PC-3 (cell line): ENCODE measurements at regions not wholly inside any gene's neighbourhood (a gene's known extent, or its start where the extent isn't known, plus 50 kb on each side); places are given as distances from the start of the nearest gene placed in this dataset.

Experiments used
- ATAC-seq: fragments of 200-7000 bp; cut with Tn5 transposase; 2 replicates; pipeline ENCODE4 v1.9.1; 2020; ENCODE audit warnings: mild to moderate bottlenecking, moderate library complexity
- BruUV-seq: library from RNA; stranded (reverse); fragments of 400-500 nt; replicated peaks from 2 replicates; lab custom pipeline; 2021; lab: Mats Ljungman, UMichigan
- CTCF ChIA-PET: fragments of 300-600 bp; sonication (Branson Sonifier 250); formaldehyde crosslinking; loops from one replicate; lab custom pipeline; 2022; ENCODE audit warnings: antibody characterized with exemption; lab: Charles Lee
- POLR2A ChIA-PET: fragments of 300-600 bp; sonication (Branson Sonifier 250); formaldehyde crosslinking; loops from one replicate; lab custom pipeline; 2022; ENCODE audit warnings: antibody characterized with exemption; ENCODE audit not compliant: unreplicated experiment; lab: Charles Lee
- DNase-seq: peaks from one replicate; pipeline ENCODE4 v3.0.0-alpha.2; 2015
- H2AFZ ChIP-seq: fragments of 300-600 bp; sonication (generic); 2 replicates; pipeline ENCODE4 v1.6.0; 2016; ENCODE audit warnings: antibody characterized with exemption, low read length
- H3F3A ChIP-seq: fragments of 300-600 bp; sonication (generic); one replicate; pipeline ENCODE4 v1.6.0; 2017; ENCODE audit warnings: antibody characterized with exemption, low read length, control low read depth, mild to moderate bottlenecking; ENCODE audit not compliant: unreplicated experiment
- H3K27ac ChIP-seq: fragments of 300-600 bp; sonication (generic); 2 replicates; pipeline ENCODE4 v1.5.1; 2016; ENCODE audit warnings: mild to moderate bottlenecking, low read length
- H3K27me3 ChIP-seq: fragments of 300-600 bp; sonication (generic); 2 replicates; pipeline ENCODE4 v1.6.1; 2016; ENCODE audit warnings: low read length, mixed read lengths
- H3K36me3 ChIP-seq: fragments of 300-600 bp; sonication (generic); 2 replicates; pipeline ENCODE4 v1.6.1; 2016; ENCODE audit warnings: low read depth, mixed run types, low read length, mixed read lengths
- H3K4me1 ChIP-seq: fragments of 300-600 bp; sonication (generic); 2 replicates; pipeline ENCODE4 v1.5.1; 2016; ENCODE audit warnings: low read length; ENCODE audit not compliant: insufficient read depth
- H3K4me2 ChIP-seq: fragments of 300-600 bp; sonication (generic); 2 replicates; pipeline ENCODE4 v1.6.0; 2016; ENCODE audit warnings: low read length
- H3K4me3 ChIP-seq: fragments of 300-600 bp; sonication (generic); 2 replicates; pipeline ENCODE4 v1.5.1; 2016; ENCODE audit warnings: mild to moderate bottlenecking, low read length, mixed read lengths
- H3K79me2 ChIP-seq: fragments of 300-600 bp; sonication (generic); 2 replicates; pipeline ENCODE4 v1.6.1; 2017; ENCODE audit warnings: low read length, mixed read lengths
- H3K9ac ChIP-seq: fragments of 300-600 bp; sonication (generic); 2 replicates; pipeline ENCODE4 v1.6.0; 2016; ENCODE audit warnings: mild to moderate bottlenecking, low read length
- H3K9me2 ChIP-seq: fragments of 300-600 bp; sonication (generic); replicated peaks from 2 replicates; pipeline ENCODE4 v1.6.1; 2016; ENCODE audit warnings: mixed run types, low read length, mixed read lengths
- H3K9me3 ChIP-seq: fragments of 300-600 bp; sonication (generic); 2 replicates; pipeline ENCODE4 v1.6.1; 2016; ENCODE audit warnings: low read length, mixed read lengths
- H4K20me1 ChIP-seq: fragments of 300-600 bp; sonication (generic); 2 replicates; pipeline ENCODE4 v1.6.1; 2016; ENCODE audit warnings: low read length, mixed read lengths
- CTCF ChIP-seq: fragments of 300-600 bp; sonication (generic); conservative IDR thresholded peaks from 2 replicates; pipeline ENCODE4 v1.5.1; 2017; ENCODE audit warnings: antibody characterized with exemption, low read depth, mild to moderate bottlenecking, low read length
- EZH2 ChIP-seq: fragments of 300-600 bp; sonication (generic); IDR thresholded peaks from one replicate; pipeline ENCODE4 v1.6.1; 2017; ENCODE audit warnings: antibody characterized with exemption, mild to moderate bottlenecking, low read length; ENCODE audit not compliant: unreplicated experiment
- EZH2phosphoT487 ChIP-seq: fragments of 300-600 bp; sonication (generic); IDR thresholded peaks from 2 replicates; pipeline ENCODE4 v1.6.1; 2018; ENCODE audit warnings: mild to moderate bottlenecking, antibody characterized with exemption, low read length, borderline replicate concordance
- intact Hi-C: fragments of 100-400 bp; cut with micrococcal nuclease; formaldehyde crosslinking; loops from 2 replicates; pipeline ENCODE4 v1.9.0; 2023

- H3K9me2 ChIP-seq = no peaks in the 10 kb centered on the region
- H3K36me3 ChIP-seq = no peaks in the 10 kb centered on the region
- no peak for TF ChIP-seq EZH2phosphoT487
- TF ChIP-seq EZH2 = no peak
- BruUV-seq = no TSS peak
- H3F3A ChIP-seq = no peaks in the 10 kb centered on the region
- POLR2A ChIA-PET = no interaction called here
- H3K27me3 ChIP-seq = no peaks in the 10 kb centered on the region
- CTCF ChIA-PET = no interaction called here
- intact Hi-C loops = no loop called here
- no peak overlapping the region for H3K27ac ChIP-seq
- no peak overlapping the region for H3K4me2 ChIP-seq
- H3K79me2 ChIP-seq = no peaks in the 10 kb centered on the region
- no peaks in the 10 kb centered on the region for H4K20me1 ChIP-seq
- H3K4me1 ChIP-seq = no peaks in the 10 kb centered on the region
- no peak for ATAC-seq
- H2AFZ ChIP-seq = no peak overlapping the region
- no peak overlapping the region for H3K4me3 ChIP-seq
- H3K9ac ChIP-seq = no peak overlapping the region
- DNase-seq = peak; percentile 29
- no peaks in the 10 kb centered on the region for H3K9me3 ChIP-seq
Measured at GRCh38 chr10:29039677-29040189, 249.1 kb upstream of the LYZL1 start.

GRCh38 chr10:29041616-29042015 lies 247.3 kb upstream of the LYZL1 start:
- no peaks in the 10 kb centered on the region for H3K27me3 ChIP-seq
- H3K4me1 ChIP-seq = no peaks in the 10 kb centered on the region
- DNase-seq = no peak
- no peak overlapping the region for H3K4me3 ChIP-seq
- no peak overlapping the region for H3K9ac ChIP-seq
- BruUV-seq = no TSS peak
- H2AFZ ChIP-seq = no peak overlapping the region
- ChIA-PET POLR2A (interaction anchor here (0.5 kb wide), 1 partner anchor 38 kb away, joined by 5 read pairs; no protein-coding TSS in a partner anchor), CTCF (no interaction called here)
- no peak overlapping the region for H3K27ac ChIP-seq
- no peaks in the 10 kb centered on the region for H3K79me2 ChIP-seq
- TF ChIP-seq EZH2phosphoT487 (no peak), EZH2 (no peak), CTCF (no peak)
- no peak overlapping the region for H3K4me2 ChIP-seq
- H3K36me3 ChIP-seq = no peaks in the 10 kb centered on the region
- H3F3A ChIP-seq = no peaks in the 10 kb centered on the region
- no peaks in the 10 kb centered on the region for H4K20me1 ChIP-seq
- intact Hi-C loops = no loop called here
- no peaks in the 10 kb centered on the region for H3K9me2 ChIP-seq
- no peak for ATAC-seq
- H3K9me3 ChIP-seq = no peaks in the 10 kb centered on the region

GRCh38 chr10:29048506-29048905 lies 240.4 kb upstream of the LYZL1 start:
- CTCF ChIA-PET = no interaction called here
- Histone ChIP-seq H4K20me1 (no peaks in the 10 kb centered on the region), H2AFZ (no peak overlapping the region)

More at GRCh38 chr10:29048506-29048905, 240.4 kb upstream of the LYZL1 start:
- TF ChIP-seq EZH2 (no peak), EZH2phosphoT487 (no peak), CTCF (no peak)
- POLR2A ChIA-PET = no interaction called here
- H3K4me2 ChIP-seq = no peak overlapping the region
- no peak overlapping the region for H3K9ac ChIP-seq
- ATAC-seq (no peak), DNase-seq (peak; percentile 11)
- no TSS peak for BruUV-seq
- H3K27me3 ChIP-seq = no peaks in the 10 kb centered on the region
- H3K36me3 ChIP-seq = no peaks in the 10 kb centered on the region
- H3K27ac ChIP-seq = no peak overlapping the region
- no peaks in the 10 kb centered on the region for H3K9me2 ChIP-seq
- intact Hi-C loops = no loop called here
- no peaks in the 10 kb centered on the region for H3K79me2 ChIP-seq
- H3F3A ChIP-seq = no peaks in the 10 kb centered on the region
- no peaks in the 10 kb centered on the region for H3K9me3 ChIP-seq
- H3K4me1 ChIP-seq = no peaks in the 10 kb centered on the region
- H3K4me3 ChIP-seq = no peak overlapping the region
